Mesothelial cell of epicardium (in vitro differentiated cells): ENCODE measurements at regions not wholly inside any gene's neighbourhood (a gene's known extent, or its start where the extent isn't known, plus 50 kb on each side); places are given as distances from the start of the nearest gene placed in this dataset.

Experiments
- DNase-seq, 2 experiments: peaks; one replicate each; pipeline ENCODE4 v3.0.0; 2021; ENCODE audit warnings: low spot score in 2 of 2; ENCODE audit not compliant: unreplicated experiment in 2 of 2
- H3K27ac Mint-ChIP-seq: 2 replicates; pipeline ENCODE4 v1.8.0; 2021; ENCODE audit warnings: mixed read lengths
- H3K27me3 Mint-ChIP-seq: 2 replicates; pipeline ENCODE4 v1.8.0; 2021; ENCODE audit warnings: low read depth, mixed read lengths
- H3K36me3 Mint-ChIP-seq: 2 replicates; pipeline ENCODE4 v1.8.0; 2021; ENCODE audit warnings: mixed read lengths
- H3K4me1 Mint-ChIP-seq: 2 replicates; pipeline ENCODE4 v1.8.0; 2021; ENCODE audit warnings: mixed read lengths
- H3K4me3 Mint-ChIP-seq: 2 replicates; pipeline ENCODE4 v1.8.0; 2021; ENCODE audit warnings: mild to moderate bottlenecking, moderate library complexity, mixed read lengths
- H3K9me3 Mint-ChIP-seq: 2 replicates; pipeline ENCODE4 v1.8.0; 2021; ENCODE audit warnings: mixed read lengths
- CTCF ChIP-seq: fragments of 200-600 bp; sonication (generic); IDR thresholded peaks from one replicate; pipeline ENCODE4 v1.5.0; 2021; ENCODE audit warnings: antibody characterized with exemption; ENCODE audit not compliant: unreplicated experiment

- peaks cover 6% of the 10 kb centered on the region for H3K4me1 Mint-ChIP-seq
- peaks cover 4% of the 10 kb centered on the region for H3K9me3 Mint-ChIP-seq
- DNase-seq, result no peak
- H3K27ac Mint-ChIP-seq, result no peak overlapping the region
- H3K4me3 Mint-ChIP-seq, result no peak overlapping the region
- no peaks in the 10 kb centered on the region for H3K36me3 Mint-ChIP-seq
- TF ChIP-seq CTCF, result no peak
- H3K27me3 Mint-ChIP-seq, result no peaks in the 10 kb centered on the region
Observed at GRCh38 chr4:117823388-117823787, 210.9 kb upstream of the NDST3 start.

- Mint-ChIP-seq H3K4me1 (peaks cover 6% of the 10 kb centered on the region), H3K27me3 (no peaks in the 10 kb centered on the region), H3K27ac (no peak overlapping the region), H3K36me3 (no peaks in the 10 kb centered on the region), H3K9me3 (peaks cover 4% of the 10 kb centered on the region), H3K4me3 (no peak overlapping the region)
- TF ChIP-seq CTCF, result no peak
- DNase-seq, result no peak
Observed at GRCh38 chr4:117825600-117825999, 208.7 kb upstream of the NDST3 start.

DNA sequence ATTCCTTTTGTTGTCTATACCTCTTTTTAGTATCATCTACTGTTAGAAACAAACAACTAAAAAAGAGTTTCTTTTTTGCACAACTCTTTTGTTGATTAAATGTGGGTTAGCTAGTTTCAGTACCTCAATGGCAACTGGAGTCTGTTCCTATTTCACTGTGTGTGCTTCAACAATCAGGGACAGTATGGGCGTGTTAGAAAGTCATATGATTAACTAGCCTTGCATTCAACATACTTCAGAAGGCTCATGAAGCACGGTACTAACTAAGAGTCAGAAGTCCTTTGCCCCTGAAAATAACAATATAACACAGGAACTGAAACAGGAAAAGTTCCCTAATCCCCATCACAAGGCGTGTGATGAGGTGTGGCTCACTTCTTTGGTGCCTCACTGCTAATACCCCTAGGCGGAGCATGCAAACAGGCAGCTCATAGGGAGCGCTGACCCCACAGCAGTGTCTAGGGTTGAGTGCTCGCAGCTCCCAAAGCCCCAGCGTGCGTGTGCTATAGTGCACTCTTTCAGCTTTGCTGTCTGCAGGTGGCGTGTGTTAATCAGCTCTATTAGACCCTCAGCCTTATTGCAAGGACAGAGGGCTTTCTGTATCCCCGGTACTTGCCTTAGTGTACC, 203.1 kb upstream of the NDST3 start:
- Mint-ChIP-seq H3K9me3 (no peaks in the 10 kb centered on the region), H3K4me1 (no peaks in the 10 kb centered on the region), H3K27me3 (no peaks in the 10 kb centered on the region), H3K36me3 (no peaks in the 10 kb centered on the region), H3K27ac (no peak overlapping the region), H3K4me3 (no peak overlapping the region)
- DNase-seq, result no peak
- TF ChIP-seq CTCF, result no peak

DNA sequence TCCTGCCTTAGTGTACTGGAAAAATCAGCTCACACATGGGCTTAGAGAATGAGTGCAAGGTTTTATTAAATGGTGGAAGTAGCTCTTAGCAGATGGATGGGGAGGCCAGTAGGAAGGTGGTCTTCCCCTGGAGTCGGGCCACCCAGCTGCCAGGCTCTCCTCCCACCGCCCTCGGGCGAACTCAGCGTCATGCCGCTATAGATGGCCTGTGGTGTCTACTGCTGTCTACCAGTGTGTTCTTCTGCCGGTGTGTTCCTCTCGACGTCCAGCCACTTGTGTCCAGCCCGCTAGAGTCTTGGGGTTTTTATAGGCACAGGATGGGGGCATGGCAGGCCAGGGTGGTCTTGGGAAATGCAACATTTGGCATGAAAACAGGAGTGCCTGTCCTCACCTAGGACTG, 198.7 kb upstream of the NDST3 start:
- Mint-ChIP-seq H3K4me3 (no peak overlapping the region), H3K9me3 (no peaks in the 10 kb centered on the region), H3K36me3 (no peaks in the 10 kb centered on the region), H3K27me3 (no peaks in the 10 kb centered on the region), H3K4me1 (no peaks in the 10 kb centered on the region), H3K27ac (no peak overlapping the region)
- no peak for DNase-seq
- no peak for TF ChIP-seq CTCF

DNA sequence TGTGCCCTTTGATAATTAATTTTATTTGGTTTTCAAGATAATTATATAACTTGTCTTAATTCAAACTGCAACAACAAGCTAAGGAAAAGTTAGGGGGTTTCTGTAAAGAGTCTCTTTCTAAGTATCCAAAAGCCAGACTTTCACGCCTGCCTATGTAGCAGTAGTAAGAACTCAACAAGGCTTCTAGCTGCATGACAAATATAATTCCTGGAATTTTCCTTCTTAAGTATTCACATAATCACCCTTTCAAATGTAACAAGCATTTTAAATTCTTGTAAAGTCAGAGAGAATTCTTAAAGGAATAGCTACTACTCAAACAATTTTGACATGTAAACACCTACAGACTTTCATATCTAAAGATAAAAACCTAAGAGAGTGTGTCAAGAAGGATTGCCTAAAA, 189.7 kb upstream of the NDST3 start:
- H3K36me3 Mint-ChIP-seq, result no peaks in the 10 kb centered on the region
- DNase-seq, result no peak
- no peaks in the 10 kb centered on the region for H3K27me3 Mint-ChIP-seq
- H3K4me1 Mint-ChIP-seq, result peaks cover 2% of the 10 kb centered on the region
- peaks cover 6% of the 10 kb centered on the region for H3K9me3 Mint-ChIP-seq
- no peak for TF ChIP-seq CTCF
- H3K27ac Mint-ChIP-seq, result no peak overlapping the region
- H3K4me3 Mint-ChIP-seq, result no peak overlapping the region

- H3K9me3 Mint-ChIP-seq, result peaks cover 12% of the 10 kb centered on the region
- H3K27me3 Mint-ChIP-seq, result no peaks in the 10 kb centered on the region
- TF ChIP-seq CTCF, result no peak
- no peak overlapping the region for H3K4me3 Mint-ChIP-seq
- peaks cover 2% of the 10 kb centered on the region for H3K4me1 Mint-ChIP-seq
- H3K36me3 Mint-ChIP-seq, result peaks cover 1% of the 10 kb centered on the region
- no peak overlapping the region for H3K27ac Mint-ChIP-seq
- no peak for DNase-seq
Observed at GRCh38 chr4:117845270-117845669, 189.0 kb upstream of the NDST3 start.
